ENCODE measurements at regions not wholly inside any gene's neighbourhood (a gene's known extent, or its start where the extent isn't known, plus 50 kb on each side); places are given as distances from the start of the nearest gene placed in this dataset.

GRCh38 chr10:78785991-78786390, 282.8 kb upstream of the ZMIZ1 start:
- TF ChIP-seq, protein P1, sequence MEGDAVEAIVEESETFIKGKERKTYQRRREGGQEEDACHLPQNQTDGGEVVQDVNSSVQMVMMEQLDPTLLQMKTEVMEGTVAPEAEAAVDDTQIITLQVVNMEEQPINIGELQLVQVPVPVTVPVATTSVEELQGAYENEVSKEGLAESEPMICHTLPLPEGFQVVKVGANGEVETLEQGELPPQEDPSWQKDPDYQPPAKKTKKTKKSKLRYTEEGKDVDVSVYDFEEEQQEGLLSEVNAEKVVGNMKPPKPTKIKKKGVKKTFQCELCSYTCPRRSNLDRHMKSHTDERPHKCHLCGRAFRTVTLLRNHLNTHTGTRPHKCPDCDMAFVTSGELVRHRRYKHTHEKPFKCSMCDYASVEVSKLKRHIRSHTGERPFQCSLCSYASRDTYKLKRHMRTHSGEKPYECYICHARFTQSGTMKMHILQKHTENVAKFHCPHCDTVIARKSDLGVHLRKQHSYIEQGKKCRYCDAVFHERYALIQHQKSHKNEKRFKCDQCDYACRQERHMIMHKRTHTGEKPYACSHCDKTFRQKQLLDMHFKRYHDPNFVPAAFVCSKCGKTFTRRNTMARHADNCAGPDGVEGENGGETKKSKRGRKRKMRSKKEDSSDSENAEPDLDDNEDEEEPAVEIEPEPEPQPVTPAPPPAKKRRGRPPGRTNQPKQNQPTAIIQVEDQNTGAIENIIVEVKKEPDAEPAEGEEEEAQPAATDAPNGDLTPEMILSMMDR (conservative IDR thresholded peaks at IDR 0.05), result no peak
- no peak for TF ChIP-seq EZH2 (IDR thresholded peaks at IDR 0.05; ENCODE audit: low read depth)

All from PC-9 (cell line).